ENCODE measurements at regions not wholly inside any gene's neighbourhood (a gene's known extent, or its start where the extent isn't known, plus 50 kb on each side); places are given as distances from the start of the nearest gene placed in this dataset.

- TF ChIP-seq YY1 (IDR thresholded peaks at IDR 0.05), result no peak
- TF ChIP-seq CTCF (IDR thresholded peaks at IDR 0.05; ENCODE audit: low read depth, low read length, missing input control), result no peak
- no peak for TF ChIP-seq TAF1 (conservative IDR thresholded peaks at IDR 0.05)
- no peak for TF ChIP-seq GABPA (IDR thresholded peaks at IDR 0.05 in 1 of 2, conservative IDR thresholded peaks at IDR 0.05 in 1 of 2)
- TF ChIP-seq RAD21 (IDR thresholded peaks at IDR 0.05), result no peak
- no peak for TF ChIP-seq RXRA (IDR thresholded peaks at IDR 0.05)
- TF ChIP-seq REST (IDR thresholded peaks at IDR 0.05), result no peak
- TF ChIP-seq EGR1 (IDR thresholded peaks at IDR 0.05; ENCODE audit: low read depth in 2 of 2), result no peak
- TF ChIP-seq MAX (IDR thresholded peaks at IDR 0.05), result no peak
These were observed 207.0 kb downstream of the CSNK1G3 start for GRCh38 chr5:123719004-123719403.
